Gastrocnemius medialis (tissue), 4 donors: ENCODE measurements at regions not wholly inside any gene's neighbourhood (a gene's known extent, or its start where the extent isn't known, plus 50 kb on each side); places are given as distances from the start of the nearest gene placed in this dataset.

Experiments used
- ATAC-seq, 2 donors: fragments of 150-250 bp; one replicate each; pipeline ENCODE4 v1.9.1; 2016
- DNase-seq, 2 donors: peaks; one replicate each; pipeline ENCODE4 v3.0.0-alpha.2; 2019
- H3K27ac ChIP-seq, 4 donors: fragments of 200-600 bp; sonication (generic); 1 replicate in 1 of 4; 2 replicates in 3 of 4; pipeline ENCODE4 v1.5.1; 2016 to 2018; ENCODE audit warnings: mild to moderate bottlenecking in 2 of 4, moderate library complexity in 1 of 4
- H3K27me3 ChIP-seq, 3 donors: fragments of 200-600 bp; sonication (generic) in 2 of 3; 1 replicate in 1 of 3; 2 replicates in 2 of 3; pipeline versions ENCODE4 v1.5.1 to v1.6.0; 2016 to 2019; ENCODE audit warnings: mild to moderate bottlenecking in 1 of 3, moderate library complexity in 1 of 3
- H3K36me3 ChIP-seq, 2 donors: fragments of 200-600 bp; sonication (generic) in 1 of 2; one replicate each; pipeline ENCODE4 v1.5.1; 2017 to 2018
- H3K4me1 ChIP-seq, 2 donors: fragments of 200-600 bp; sonication (generic) in 1 of 2; one replicate each; pipeline ENCODE4 v1.5.1; 2016 to 2017; ENCODE audit warnings: mild to moderate bottlenecking in 2 of 2
- H3K4me3 ChIP-seq, 4 donors: fragments of 200-600 bp; sonication (generic) in 3 of 4; 1 replicate in 1 of 4; 2 replicates in 3 of 4; pipeline ENCODE4 v1.5.1; 2016 to 2019; ENCODE audit warnings: mild to moderate bottlenecking in 2 of 4
- H3K9me3 ChIP-seq, 3 donors: fragments of 200-600 bp; sonication (generic) in 2 of 3; 1 replicate in 1 of 3; 2 replicates in 2 of 3; pipeline ENCODE4 v1.5.1; 2016 to 2019
- POLR2A ChIP-seq, 2 donors: fragments of 450-650 bp; IDR thresholded peaks; one replicate each; pipeline ENCODE4 v1.6.1; 2017; ENCODE audit warnings: antibody characterized with exemption in 2 of 2, mild to moderate bottlenecking in 2 of 2, moderate library complexity in 2 of 2
- in situ Hi-C, 4 donors: fragments of 200-750 bp; cut with MboI; loops; one replicate each; pipeline versions ENCODE4 v1.15.0 to v1.8.0; 2017; ENCODE audit warnings: low sequenced_read_pairs in 4 of 4
- intact Hi-C: fragments of 100-400 bp; cut with DNase I; formaldehyde crosslinking; loops from one replicate; pipeline ENCODE4 v1.15.1; 2023; ENCODE audit warnings: low total_unique reads
- TF ChIP-seq, protein P1 (sequence below), 5 experiments: fragments of 450-650 bp in 3 of 5; fragments of 200-600 bp in 2 of 5; sonication (generic) in 2 of 5; IDR thresholded peaks in 4 of 5; conservative IDR thresholded peaks in 1 of 5; 1 replicate in 4 of 5; 2 replicates in 1 of 5; pipeline ENCODE4 v1.5.1; 2016 to 2019; ENCODE audit warnings: antibody characterized with exemption in 5 of 5, mild to moderate bottlenecking in 3 of 5, moderate library complexity in 3 of 5

DNA sequence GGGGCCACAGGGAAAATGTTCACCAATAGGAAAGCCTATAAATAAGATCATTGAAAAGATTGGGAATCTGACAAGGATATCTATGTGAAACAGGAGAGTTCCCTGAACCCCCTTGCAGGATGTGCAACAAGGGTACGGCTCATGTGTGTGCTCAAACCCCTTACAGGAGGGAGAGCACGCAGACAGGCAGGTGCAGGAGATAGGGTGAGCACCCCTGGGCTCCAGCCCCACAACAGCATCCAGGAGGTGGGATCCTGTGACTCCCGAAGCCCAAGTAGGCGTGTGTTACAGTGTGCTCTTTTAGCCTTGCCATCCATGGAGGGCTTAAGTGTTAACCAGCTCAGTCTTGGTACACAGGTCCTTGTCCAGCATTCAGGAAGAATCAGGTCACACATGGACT is 204.2 kb downstream of the BMP7 start:
- ATAC-seq = no peak

DNA sequence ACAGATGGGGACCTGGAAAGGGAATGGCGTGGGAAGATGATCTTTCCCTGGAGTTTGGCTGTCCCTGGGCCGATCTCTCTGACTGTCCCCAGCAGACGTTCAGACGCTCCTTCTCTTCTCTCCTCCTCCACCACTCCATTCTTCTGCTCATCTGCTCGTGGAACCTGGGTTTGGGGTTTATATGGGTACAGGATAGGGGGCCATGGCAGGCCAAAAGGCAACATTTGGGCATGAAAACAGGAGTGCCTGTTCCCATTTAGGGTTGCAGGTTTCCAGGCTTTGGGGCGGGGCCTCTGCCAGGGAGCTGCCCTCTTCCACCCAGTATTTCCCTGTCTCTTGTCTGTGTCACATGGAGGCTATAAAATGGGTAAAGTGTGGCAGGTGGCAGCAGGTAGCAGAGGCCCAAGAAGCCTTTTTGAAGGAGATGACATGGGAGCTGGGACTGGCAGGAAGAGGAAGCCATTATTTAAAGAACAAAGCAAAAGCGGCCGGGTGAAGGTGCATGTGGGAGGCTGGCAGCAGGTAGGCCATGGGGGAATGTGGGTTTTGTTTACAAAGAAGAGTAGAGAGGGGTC is 203.7 kb downstream of the BMP7 start:
- H3K27ac ChIP-seq = no peak overlapping the region
- intact Hi-C loops = no loop called here
- H3K9me3 ChIP-seq = no peaks in the 10 kb centered on the region
- no peak for DNase-seq
- no peaks in the 10 kb centered on the region for H3K36me3 ChIP-seq
- H3K27me3 ChIP-seq = peaks cover 2 to 27% (median 5%) of the 10 kb centered on the region in 3 donors
- in situ Hi-C loops = no loop called here
- no peak overlapping the region for H3K4me3 ChIP-seq
- TF ChIP-seq POLR2A (IDR thresholded peaks at IDR 0.05) = no peak
- TF ChIP-seq, protein P1, sequence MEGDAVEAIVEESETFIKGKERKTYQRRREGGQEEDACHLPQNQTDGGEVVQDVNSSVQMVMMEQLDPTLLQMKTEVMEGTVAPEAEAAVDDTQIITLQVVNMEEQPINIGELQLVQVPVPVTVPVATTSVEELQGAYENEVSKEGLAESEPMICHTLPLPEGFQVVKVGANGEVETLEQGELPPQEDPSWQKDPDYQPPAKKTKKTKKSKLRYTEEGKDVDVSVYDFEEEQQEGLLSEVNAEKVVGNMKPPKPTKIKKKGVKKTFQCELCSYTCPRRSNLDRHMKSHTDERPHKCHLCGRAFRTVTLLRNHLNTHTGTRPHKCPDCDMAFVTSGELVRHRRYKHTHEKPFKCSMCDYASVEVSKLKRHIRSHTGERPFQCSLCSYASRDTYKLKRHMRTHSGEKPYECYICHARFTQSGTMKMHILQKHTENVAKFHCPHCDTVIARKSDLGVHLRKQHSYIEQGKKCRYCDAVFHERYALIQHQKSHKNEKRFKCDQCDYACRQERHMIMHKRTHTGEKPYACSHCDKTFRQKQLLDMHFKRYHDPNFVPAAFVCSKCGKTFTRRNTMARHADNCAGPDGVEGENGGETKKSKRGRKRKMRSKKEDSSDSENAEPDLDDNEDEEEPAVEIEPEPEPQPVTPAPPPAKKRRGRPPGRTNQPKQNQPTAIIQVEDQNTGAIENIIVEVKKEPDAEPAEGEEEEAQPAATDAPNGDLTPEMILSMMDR (IDR thresholded peaks at IDR 0.05 in 4 of 5, conservative IDR thresholded peaks at IDR 0.05 in 1 of 5) = no peak
- no peak for ATAC-seq
- no peaks in the 10 kb centered on the region for H3K4me1 ChIP-seq

More for the DNA sequence above, 204.2 kb downstream of the BMP7 start:
- in situ Hi-C loops (no loop called here), intact Hi-C loops (no loop called here)
- Histone ChIP-seq H3K27me3 (peaks cover 2 to 27% (median 5%) of the 10 kb centered on the region in 3 donors), H3K4me3 (no peak overlapping the region), H3K36me3 (no peaks in the 10 kb centered on the region), H3K27ac (no peak overlapping the region), H3K9me3 (no peaks in the 10 kb centered on the region), H3K4me1 (no peaks in the 10 kb centered on the region)
- TF ChIP-seq, protein P1 (IDR thresholded peaks at IDR 0.05 in 4 of 5, conservative IDR thresholded peaks at IDR 0.05 in 1 of 5) = no peak
- no peak for TF ChIP-seq POLR2A (IDR thresholded peaks at IDR 0.05)
- DNase-seq = no peak

DNA sequence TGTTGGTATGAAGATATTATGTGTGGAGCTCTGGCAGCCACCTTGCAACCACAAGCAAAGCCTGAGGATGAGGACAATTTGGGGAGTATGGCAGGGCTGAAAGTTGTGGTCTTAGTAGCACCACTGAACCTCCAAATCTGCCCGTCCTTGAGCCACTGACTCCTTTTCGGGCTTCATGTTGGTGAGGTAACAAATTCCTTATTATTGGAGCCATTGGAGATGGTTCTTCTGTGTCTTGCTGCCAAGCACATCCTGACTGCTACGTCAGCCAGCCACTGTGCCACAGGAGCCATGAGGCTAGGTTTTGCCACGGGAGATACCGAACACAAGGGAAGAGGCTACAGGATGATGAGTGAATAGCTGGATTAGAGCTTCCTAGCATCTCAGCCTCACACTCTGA is 201.6 kb downstream of the BMP7 start:
- Histone ChIP-seq H3K4me1 (no peaks in the 10 kb centered on the region), H3K27ac (no peak overlapping the region), H3K36me3 (no peaks in the 10 kb centered on the region), H3K4me3 (no peak overlapping the region), H3K27me3 (peaks cover 2 to 24% (median 9%) of the 10 kb centered on the region in 3 donors), H3K9me3 (no peaks in the 10 kb centered on the region)
- TF ChIP-seq POLR2A (IDR thresholded peaks at IDR 0.05) = no peak
- TF ChIP-seq, protein P1 (IDR thresholded peaks at IDR 0.05 in 4 of 5, conservative IDR thresholded peaks at IDR 0.05 in 1 of 5) = no peak
- intact Hi-C loops = no loop called here
- in situ Hi-C loops = no loop called here
- DNase-seq (no peak), ATAC-seq (no peak)

DNA sequence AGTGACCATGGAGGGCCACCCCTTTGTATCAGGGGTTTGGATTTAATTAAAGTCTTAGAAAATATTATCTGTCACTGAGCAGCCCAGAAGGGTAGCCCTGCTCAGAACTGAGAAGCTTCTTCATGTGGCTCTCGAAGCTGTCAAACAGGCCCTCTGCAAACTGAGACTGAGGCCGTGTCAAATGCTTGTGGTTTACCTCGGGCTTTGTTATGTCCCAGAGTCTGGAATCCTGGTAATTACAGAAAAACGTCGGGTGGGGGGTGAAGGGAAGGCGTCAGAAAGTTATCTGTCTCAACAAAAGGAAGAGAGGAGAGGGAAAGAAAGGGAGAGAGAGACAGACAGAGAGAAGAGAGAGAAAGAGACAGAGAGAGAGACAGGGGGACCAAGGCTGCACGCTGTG is 200.8 kb downstream of the BMP7 start:
- no peak for TF ChIP-seq POLR2A (IDR thresholded peaks at IDR 0.05)
- TF ChIP-seq, protein P1 (IDR thresholded peaks at IDR 0.05 in 4 of 5, conservative IDR thresholded peaks at IDR 0.05 in 1 of 5) = no peak
- H3K9me3 ChIP-seq = no peaks in the 10 kb centered on the region
- no peak overlapping the region for H3K27ac ChIP-seq
- H3K4me3 ChIP-seq = no peak overlapping the region
- H3K4me1 ChIP-seq = no peaks in the 10 kb centered on the region
- ATAC-seq = no peak
- intact Hi-C loops = no loop called here
- peaks cover 2 to 30% (median 9%) of the 10 kb centered on the region in 3 donors for H3K27me3 ChIP-seq
- in situ Hi-C loops = no loop called here
- no peaks in the 10 kb centered on the region for H3K36me3 ChIP-seq
- no peak for DNase-seq
